Right lobe of liver (tissue), 4 donors: ENCODE measurements at regions not wholly inside any gene's neighbourhood (a gene's known extent, or its start where the extent isn't known, plus 50 kb on each side); places are given as distances from the start of the nearest gene placed in this dataset.

Experiments
- POLR2A ChIP-seq: fragments of 450-650 bp; IDR thresholded peaks from one replicate; pipeline ENCODE4 v1.6.1; 2017; ENCODE audit warnings: antibody characterized with exemption, mild to moderate bottlenecking
- TF ChIP-seq, protein P1 (sequence below), 4 donors: fragments of 200-600 bp in 3 of 4; fragments of 450-650 bp in 1 of 4; IDR thresholded peaks; one replicate each; pipeline versions ENCODE4 v1.5.1 to v1.8.0; 2016 to 2022; ENCODE audit warnings: antibody characterized with exemption in 4 of 4, mild to moderate bottlenecking in 2 of 4
- donor health status: DM: no; HTN: no; CAD: no.
- donor health status: DM: no; HTN: no; CAD: no.
- donor health status: DM: no; HTN: yes; CAD: no.

DNA sequence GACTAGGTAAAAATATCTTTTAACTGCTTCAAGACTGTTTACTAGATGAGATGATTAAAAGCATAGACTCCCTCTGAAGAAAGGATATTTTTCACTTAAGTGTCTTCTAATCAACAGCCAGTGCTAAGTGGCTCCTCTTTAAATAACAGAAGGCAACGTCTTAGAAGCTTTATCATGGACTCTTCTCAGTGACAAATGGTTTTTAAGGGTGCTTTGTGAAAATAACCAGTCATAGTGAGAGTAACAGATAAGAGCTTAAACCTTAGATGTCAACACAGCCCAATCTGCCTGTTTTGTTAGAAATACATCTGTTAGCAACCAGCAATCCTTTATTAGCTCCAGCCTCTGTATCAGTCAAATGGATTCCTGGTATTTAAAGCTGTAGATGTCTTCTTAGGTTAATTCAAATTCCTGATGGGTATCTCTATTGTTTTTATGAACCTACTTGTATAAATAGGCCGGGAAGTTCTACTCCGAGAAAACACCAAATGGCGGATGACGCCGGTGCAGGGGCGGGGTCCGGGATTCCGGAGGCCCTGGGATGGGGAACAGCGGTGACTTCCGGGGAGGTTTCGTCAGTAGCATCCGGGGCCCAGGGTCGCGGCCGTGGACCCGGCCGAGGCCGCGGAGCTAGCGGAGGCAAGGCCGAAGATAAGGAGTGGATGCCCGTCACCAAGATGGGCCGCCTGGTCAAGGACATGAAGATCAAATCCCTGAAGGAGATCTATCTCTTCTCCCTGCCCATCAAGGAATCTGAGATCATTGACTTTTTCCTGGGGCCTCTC is 285.4 kb downstream of the GPR37 start:
- TF ChIP-seq, protein P1, sequence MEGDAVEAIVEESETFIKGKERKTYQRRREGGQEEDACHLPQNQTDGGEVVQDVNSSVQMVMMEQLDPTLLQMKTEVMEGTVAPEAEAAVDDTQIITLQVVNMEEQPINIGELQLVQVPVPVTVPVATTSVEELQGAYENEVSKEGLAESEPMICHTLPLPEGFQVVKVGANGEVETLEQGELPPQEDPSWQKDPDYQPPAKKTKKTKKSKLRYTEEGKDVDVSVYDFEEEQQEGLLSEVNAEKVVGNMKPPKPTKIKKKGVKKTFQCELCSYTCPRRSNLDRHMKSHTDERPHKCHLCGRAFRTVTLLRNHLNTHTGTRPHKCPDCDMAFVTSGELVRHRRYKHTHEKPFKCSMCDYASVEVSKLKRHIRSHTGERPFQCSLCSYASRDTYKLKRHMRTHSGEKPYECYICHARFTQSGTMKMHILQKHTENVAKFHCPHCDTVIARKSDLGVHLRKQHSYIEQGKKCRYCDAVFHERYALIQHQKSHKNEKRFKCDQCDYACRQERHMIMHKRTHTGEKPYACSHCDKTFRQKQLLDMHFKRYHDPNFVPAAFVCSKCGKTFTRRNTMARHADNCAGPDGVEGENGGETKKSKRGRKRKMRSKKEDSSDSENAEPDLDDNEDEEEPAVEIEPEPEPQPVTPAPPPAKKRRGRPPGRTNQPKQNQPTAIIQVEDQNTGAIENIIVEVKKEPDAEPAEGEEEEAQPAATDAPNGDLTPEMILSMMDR (IDR thresholded peaks at IDR 0.05): no peak
- no peak for TF ChIP-seq POLR2A
